GM04504 (cell line): ENCODE measurements at regions not wholly inside any gene's neighbourhood (a gene's known extent, or its start where the extent isn't known, plus 50 kb on each side); places are given as distances from the start of the nearest gene placed in this dataset.

Source experiments
- DNase-seq: peaks from one replicate; pipeline ENCODE4 v3.0.0-alpha.2; 2012; ENCODE audit warnings: low read depth

DNA sequence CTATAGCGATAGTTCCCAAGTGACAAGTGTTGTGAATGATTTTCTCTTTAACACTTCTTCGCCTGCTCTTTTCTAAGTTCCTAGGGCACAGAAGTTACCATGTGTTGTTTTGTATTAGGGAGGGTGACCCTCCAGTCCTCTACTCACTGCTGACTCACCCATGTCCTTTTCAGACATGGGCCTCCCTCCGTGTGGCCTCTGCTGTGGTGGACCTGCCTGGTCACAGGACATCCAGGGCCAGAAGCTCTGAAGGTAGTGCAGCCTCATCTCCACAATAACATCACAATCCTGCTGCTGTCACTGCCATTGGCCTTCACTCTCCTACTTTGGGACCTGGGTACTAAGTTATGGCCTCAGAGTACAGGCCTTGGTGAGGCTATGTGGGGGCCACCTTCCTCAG is 87.1 kb upstream of the TNFAIP3 start:
- no peak for DNase-seq

DNA sequence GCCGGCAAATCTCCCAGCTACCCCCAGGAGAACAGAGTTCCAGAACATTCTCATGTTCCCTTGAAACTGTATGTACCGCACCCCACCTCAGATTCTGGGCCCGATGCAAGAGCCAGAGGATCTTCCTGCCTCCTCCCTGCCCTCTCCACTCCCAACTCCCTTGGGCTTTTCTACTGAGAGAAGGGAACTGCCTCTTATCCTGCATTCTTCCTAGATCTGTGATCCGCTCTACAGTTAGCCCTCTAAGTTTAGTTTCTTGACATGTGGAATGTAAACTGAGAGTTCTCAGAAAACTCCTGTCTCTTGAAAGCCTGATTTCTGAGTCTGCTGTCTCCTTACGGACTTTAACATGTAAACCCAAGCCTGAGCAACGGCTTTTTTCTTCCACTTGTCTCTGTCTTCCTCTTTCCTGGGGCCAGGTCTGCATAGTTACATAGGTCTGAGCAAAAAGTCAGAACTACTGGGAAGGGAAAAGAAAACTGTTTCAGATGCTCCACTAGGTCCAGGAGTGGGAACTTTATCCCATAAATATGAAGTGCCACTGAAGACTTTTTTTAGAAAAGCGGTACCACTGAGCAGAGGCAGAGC is 86.5 kb upstream of the TNFAIP3 start:
- no peak for DNase-seq

DNA sequence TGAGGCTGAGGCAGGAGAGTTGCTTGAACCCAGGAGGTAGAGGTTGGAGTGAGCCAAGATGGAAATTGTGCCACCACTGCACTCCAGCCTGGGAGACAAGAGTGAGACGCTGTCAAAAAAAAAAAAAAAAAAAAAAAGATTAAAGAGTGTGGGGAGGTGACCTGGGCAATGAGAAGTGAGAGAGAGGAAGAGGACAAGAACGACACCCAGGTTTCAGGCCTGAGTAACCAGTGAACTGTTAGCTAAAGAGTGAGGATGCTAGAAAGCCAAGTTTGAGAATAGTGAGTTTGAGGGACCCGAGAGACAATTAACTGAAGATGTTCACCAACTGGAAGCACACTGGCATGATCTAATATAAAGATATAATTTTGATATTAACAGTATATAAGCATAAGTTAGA is 85.4 kb upstream of the TNFAIP3 start:
- no peak for DNase-seq

DNA sequence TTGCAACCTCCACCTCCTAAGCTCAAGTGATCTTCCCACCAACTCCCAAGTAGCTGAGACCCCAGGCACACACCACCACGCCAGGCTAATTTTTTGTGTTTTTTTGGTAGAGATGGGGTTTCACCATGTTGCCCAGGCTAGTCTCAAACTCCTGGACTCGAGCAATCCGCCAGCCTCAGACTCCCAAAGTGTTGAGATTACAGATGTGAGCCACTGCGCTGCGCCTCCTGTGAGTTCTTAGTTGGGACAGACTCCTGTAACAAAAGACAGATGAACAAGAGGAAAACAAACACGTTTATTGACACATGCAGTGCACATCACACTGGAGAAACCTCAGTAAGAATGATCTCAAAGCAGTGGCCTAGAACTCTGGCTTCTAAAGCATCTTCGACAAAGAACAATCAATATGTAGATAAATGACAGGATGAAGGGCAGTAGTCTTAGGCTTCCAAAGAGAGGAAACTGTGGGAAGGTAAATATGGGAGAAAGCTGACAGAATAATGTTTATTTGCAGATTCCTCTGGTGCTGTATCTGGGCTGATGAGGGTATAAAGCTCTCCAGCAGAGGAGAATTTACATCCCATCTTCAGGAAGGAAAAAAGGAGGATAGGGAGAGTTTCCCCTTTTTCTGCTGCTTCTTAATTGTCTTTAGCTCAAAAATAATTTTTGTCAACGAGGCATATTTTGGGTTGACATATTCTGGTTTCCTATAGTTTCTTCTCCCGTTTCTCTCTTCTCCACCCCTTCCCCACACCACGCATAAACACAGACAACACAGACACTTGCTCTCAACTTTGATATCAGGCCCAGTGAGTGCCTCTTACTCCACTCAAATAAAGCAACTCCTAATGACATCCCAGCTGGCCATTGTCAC is 84.7 kb upstream of the TNFAIP3 start:
- no peak for DNase-seq

- DNase-seq, result no peak
These were observed 83.3 kb upstream of the TNFAIP3 start for GRCh38 chr6:137783710-137784109.

- DNase-seq, result no peak
These were observed 82.5 kb upstream of the TNFAIP3 start for GRCh38 chr6:137784583-137784982.

DNA sequence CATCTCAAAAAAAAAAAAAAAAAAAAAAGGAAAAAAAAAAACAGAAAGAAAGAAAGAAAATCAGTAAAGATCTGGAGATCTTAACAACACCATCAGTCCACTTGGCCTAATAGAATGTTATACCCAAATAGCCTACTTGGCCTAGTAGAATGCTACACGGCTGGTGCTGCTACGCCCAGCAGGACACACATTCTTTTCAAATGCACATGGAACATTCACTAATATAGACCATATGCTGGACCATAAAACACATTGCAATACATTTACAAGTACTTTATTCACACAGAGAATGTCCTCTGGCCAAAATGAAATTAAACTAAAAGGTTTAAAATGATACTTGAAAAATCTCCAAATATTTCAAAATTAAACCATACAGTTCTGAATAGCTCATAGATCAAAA is 80.0 kb upstream of the TNFAIP3 start:
- DNase-seq, result peak; percentile 37

- DNase-seq, result no peak
These were observed 78.8 kb upstream of the TNFAIP3 start for GRCh38 chr6:137788248-137788647.

DNA sequence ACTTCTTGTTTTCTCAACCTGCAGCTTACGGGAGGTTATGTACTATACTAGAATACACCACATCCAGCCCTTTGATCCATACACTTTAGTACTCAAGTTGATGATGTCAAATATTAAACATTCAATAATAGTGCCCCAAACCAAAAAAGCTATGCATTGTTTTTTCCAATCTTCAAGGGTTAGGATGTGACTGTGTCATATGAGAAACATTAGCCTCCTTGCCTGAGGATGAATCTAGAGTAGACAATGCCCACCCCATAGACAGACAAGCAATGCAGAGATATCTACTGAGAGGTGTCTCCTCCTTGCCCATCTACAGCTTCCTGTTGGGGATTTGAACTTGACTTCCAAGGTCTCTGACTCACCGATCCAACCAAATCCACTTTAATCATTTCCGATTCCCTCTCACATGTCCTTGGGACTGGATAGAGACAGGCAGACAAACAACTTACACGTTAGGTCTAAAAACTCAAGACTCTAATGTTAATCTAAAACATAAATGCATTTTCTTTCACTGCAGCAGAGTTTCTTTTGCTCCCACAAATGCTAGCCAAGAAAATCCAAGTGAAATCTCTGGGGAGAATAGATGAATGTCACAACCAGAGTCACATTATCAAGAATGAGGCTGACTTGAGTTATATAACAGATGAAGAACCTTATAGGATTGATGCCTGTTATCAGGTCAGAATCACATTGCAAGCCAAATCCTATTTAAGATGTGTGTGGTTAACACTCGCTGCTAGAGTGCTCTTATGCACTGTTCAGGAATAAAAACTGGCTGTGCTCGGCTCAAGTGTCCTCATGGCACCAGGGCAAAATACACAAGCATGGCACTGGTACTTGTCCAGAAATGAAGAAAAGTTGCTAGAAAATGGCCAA is 75.5 kb upstream of the TNFAIP3 start:
- DNase-seq, result no peak

DNA sequence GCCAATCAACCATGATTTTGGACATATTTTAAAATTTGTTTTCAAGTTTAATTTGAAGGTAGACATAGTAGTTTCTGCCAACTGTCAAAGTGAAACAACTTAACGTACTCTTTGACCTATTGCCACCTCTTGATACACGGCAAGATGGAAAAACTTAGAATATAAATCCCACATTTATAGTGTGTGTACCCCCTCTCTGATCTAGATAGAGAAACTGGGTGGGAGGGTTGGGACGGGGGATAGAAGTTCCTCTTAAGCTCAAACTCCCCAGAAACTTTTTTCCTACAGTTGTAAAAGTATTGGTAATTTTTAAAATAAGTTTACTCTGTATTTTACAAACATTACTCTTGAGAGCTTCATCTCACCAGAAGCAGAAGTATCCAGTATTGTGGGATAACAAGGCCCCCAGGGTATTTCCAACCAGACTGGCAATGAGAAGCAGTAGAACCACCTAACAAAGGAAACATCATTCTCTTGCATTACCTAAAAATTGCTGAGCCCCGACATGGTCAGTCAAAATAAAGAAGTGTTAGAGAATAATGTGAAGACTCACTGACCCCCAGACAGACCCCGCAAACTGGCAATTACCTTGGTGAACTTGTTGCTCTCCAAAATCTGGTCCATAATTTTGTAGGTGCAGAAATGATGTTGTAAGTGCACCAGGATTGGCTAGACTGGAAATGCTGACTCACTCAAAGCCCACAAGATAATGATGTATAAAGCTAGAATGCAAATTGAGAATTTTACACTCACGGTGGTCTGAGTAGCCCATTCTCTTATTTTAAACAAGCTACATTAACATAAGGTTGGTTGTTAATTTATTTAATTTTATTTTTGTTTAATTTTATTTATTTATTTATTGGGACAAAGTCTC is 74.7 kb upstream of the TNFAIP3 start:
- DNase-seq, result no peak

DNA sequence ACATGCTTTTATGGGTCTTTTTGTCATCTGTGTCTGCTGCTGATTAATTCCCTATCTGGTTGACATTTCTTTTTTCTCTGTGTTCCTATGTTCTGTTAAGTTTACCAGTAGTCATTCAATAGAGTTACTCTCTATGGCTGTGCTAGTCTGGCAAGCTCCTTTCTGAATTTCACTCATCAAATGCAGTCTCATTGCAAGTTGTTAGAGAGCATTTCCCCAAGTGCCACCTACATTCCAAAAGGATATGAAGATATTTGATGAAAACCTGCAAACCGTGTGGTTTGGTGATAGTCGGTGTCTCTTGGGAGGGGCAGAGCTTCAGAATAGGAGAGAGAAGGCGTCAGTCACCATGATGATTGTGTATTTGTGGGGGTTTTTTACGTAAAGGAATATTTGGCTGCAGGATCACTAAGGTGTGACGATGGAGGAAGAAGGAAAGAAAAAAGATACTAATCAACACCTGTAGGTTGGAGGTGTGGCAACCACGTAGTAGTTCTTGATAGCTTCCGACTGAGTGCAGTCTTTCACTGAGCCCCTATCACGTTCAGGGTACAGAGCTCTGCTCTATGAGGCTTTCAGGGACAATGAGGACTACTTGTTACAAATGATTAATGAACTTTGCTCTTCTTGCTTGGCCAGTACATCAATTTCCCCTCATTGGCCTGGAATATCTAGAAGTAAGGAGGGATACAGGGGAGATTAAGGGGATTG is 73.1 kb upstream of the TNFAIP3 start:
- DNase-seq, result no peak

DNA sequence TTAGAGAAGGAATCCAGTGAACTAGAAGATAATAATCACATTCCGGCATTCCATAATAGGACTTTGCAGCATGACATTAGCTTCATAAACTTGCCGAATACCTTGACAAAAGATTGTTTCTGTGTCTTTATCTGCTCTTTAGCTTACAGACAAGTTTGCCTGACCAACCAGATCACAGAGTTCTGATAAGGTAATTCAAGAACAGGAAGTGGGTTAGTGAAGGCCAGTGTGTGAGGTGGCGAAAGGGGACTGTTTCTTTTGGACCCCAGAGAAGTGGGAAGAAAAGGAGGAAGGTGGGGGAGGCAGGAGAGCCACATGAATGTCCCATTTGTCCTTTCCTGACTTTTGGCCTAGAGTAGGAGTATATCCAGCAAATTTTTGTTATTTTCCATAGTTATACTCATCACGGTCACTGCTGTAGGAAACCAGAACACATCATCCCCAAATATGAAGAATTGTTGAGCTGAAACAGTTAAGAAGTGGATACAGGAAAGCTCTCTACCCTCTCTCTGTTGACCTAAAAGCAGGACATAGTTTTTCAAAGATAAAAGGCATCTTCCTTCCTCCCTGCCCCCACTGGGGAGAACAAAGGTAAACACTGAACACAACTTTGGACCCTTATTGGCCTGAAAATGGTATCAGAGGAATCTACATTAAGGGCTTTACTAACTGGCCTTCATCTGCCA is 72.4 kb upstream of the TNFAIP3 start:
- DNase-seq, result no peak

DNA sequence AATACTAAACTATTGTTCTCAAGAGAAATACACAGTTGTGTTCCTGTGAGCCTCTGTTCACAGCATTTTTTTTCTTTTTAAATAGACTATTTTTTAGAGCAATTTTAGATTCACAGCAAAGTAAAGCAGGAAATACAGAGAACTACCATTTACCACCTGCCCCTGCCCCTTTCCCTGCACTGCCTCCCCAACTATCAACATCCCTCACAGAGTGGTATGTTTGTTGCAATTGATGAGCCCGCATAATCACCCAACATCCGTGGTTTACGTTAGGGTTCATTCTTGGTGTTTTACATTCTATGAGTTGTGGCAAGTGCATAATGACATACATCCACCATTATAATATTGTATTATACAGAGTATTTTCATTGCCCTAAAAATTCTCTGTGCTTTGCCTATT is 71.6 kb upstream of the TNFAIP3 start:
- DNase-seq, result no peak

DNA sequence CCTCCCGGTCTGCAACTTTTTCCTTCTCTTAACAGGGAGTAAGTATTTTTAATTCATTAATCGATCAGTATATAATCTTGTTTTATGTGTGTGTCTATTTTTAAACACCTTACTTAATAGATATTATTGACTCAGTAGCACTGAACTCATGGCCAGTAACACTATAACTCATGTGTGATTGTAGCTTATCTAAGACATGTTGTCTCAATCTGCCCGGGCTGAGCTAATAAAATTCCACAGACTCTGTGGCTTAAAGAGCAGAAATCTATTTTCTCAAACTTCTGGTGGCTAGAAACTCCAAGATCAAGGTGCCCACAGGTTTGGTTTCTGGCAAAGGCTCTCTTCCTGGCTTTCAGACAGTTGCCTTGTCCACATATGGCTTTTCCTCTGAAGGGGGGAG is 68.8 kb upstream of the TNFAIP3 start:
- no peak for DNase-seq

DNA sequence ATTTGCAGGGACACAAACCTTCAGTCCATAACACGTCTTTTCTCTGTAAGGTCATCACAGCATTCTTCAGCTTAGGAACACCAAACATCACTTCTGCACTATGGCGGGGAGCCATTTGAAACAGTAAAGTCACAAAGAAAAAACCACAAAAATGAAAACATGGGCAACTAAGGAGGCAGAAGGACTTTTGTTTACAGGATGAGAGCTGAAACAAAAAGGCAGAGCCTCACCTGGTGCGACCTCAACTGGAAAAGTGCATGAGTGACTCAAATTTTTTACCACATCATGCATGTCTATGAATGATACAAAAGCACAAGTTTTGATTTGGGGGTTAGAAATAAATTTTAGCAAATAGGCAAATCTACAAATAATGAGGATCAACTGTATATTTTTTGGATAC is 68.2 kb upstream of the TNFAIP3 start:
- no peak for DNase-seq

- DNase-seq, result peak; percentile 29
These were observed 67.0 kb upstream of the TNFAIP3 start for GRCh38 chr6:137799950-137800568.

GRCh38 chr6:137800762-137801161 is 66.3 kb upstream of the TNFAIP3 start:
- no peak for DNase-seq

DNA sequence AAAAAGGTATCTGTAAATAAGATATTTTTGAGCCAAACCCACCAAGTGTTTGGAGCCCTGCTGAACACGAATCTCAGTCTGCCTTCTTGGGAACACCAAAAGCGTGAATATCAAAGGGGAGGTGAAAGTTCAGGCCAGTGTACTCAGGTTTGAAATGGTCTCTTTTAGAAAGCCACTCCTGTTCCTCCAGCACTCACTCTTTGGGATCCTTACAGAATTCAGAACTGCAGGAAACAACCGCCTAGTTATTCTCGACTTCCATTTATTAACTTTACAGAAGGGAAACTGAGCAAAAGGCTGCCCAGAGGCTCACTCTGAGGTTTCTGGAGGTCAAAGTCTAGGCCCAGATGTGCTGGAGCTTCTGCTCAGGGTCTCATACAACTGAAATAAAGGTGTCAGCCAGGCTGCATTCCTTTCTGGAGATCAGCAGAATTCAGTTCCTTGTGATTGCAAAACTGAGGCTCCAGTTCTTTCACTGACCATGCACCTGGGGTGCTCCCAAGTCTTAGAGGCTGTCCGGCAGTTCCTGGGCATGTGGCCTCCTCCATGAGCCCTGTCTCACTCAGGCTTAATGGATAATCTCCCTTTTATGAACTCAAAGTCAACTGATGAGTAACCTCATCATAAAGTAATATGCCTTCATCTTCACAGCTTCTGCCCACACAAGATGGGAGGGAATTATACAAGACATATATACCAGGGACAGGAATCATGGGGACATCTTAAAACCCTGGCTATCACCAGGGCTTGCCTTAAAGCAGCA is 65.5 kb upstream of the TNFAIP3 start:
- DNase-seq, result no peak
